Adrenal gland (tissue), 5 donors: ENCODE measurements at regions not wholly inside any gene's neighbourhood (a gene's known extent, or its start where the extent isn't known, plus 50 kb on each side); places are given as distances from the start of the nearest gene placed in this dataset.

Experiments used
- POLR2A ChIP-seq, 2 donors: fragments of 450-650 bp; IDR thresholded peaks; one replicate each; pipeline ENCODE4 v1.6.1; 2017; ENCODE audit warnings: antibody characterized with exemption in 2 of 2, mild to moderate bottlenecking in 2 of 2, moderate library complexity in 1 of 2
- TF ChIP-seq, protein P1 (sequence below), 6 experiments: fragments of 450-650 bp in 4 of 6; fragments of 200-600 bp in 2 of 6; sonication (generic) in 1 of 6; IDR thresholded peaks; 1 replicate in 5 of 6; 2 replicates in 1 of 6; pipeline versions ENCODE4 v1.5.1 to v1.8.0; 2016 to 2021; ENCODE audit warnings: antibody characterized with exemption in 6 of 6, mild to moderate bottlenecking in 2 of 6, moderate library complexity in 1 of 6
- donor health status: DM: no; HTN: no; CAD: no.

DNA sequence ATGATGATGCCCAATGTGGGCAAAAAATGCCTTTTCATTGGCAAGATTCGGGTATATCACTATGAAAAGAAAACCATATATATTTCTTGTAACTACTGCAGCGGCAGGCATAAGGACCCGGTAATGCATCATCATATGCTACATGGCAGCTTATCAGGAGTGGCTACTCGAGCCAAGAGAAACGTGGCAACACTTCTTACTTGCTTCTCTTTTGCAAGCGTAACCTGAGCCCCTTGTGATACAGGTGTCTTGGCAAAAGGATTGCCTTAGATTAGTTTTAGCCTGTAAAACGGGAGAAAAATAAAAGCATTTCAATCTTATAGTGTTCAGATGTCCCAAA, 280.3 kb downstream of the SPRY1 start:
- TF ChIP-seq, protein P1, sequence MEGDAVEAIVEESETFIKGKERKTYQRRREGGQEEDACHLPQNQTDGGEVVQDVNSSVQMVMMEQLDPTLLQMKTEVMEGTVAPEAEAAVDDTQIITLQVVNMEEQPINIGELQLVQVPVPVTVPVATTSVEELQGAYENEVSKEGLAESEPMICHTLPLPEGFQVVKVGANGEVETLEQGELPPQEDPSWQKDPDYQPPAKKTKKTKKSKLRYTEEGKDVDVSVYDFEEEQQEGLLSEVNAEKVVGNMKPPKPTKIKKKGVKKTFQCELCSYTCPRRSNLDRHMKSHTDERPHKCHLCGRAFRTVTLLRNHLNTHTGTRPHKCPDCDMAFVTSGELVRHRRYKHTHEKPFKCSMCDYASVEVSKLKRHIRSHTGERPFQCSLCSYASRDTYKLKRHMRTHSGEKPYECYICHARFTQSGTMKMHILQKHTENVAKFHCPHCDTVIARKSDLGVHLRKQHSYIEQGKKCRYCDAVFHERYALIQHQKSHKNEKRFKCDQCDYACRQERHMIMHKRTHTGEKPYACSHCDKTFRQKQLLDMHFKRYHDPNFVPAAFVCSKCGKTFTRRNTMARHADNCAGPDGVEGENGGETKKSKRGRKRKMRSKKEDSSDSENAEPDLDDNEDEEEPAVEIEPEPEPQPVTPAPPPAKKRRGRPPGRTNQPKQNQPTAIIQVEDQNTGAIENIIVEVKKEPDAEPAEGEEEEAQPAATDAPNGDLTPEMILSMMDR (IDR thresholded peaks at IDR 0.05): no peak
- TF ChIP-seq POLR2A (IDR thresholded peaks at IDR 0.05): no peak
